Thoracic aorta (tissue), 2 donors: ENCODE measurements at regions not wholly inside any gene's neighbourhood (a gene's known extent, or its start where the extent isn't known, plus 50 kb on each side); places are given as distances from the start of the nearest gene placed in this dataset.

ENCODE experiments used
- ATAC-seq: fragments of 150-250 bp; one replicate; pipeline ENCODE4 v1.8.0; 2017; ENCODE audit warnings: low read depth; ENCODE audit not compliant: insufficient number of reproducible peaks, low FRiP score
- DNase-seq: peaks from one replicate; pipeline ENCODE4 v3.0.0-alpha.2; 2020; ENCODE audit warnings: low spot score
- H3K27ac ChIP-seq, 2 donors: fragments of 200-600 bp; sonication (generic); 1 replicate in 1 of 2; 2 replicates in 1 of 2; pipeline ENCODE4 v1.5.1; 2016; ENCODE audit warnings: mild to moderate bottlenecking in 2 of 2, moderate library complexity in 2 of 2
- H3K27me3 ChIP-seq: fragments of 200-600 bp; sonication (generic); replicated peaks from 2 replicates; pipeline ENCODE4 v1.6.0; 2016; ENCODE audit warnings: mild to moderate bottlenecking; ENCODE audit not compliant: insufficient read depth
- H3K36me3 ChIP-seq: fragments of 200-600 bp; sonication (generic); one replicate; pipeline ENCODE4 v1.5.1; 2016
- H3K4me1 ChIP-seq, 2 donors: fragments of 200-600 bp; sonication (generic); 1 replicate in 1 of 2; 2 replicates in 1 of 2; pipeline versions ENCODE4 v1.5.1 to v1.6.0; 2016; ENCODE audit warnings: low read depth in 2 of 2, mild to moderate bottlenecking in 1 of 2; ENCODE audit not compliant: control insufficient read depth in 1 of 2
- H3K4me3 ChIP-seq: fragments of 200-600 bp; sonication (generic); 2 replicates; pipeline ENCODE4 v1.5.1; 2016; ENCODE audit warnings: mild to moderate bottlenecking
- H3K9me3 ChIP-seq: fragments of 200-600 bp; sonication (generic); 2 replicates; pipeline ENCODE4 v1.5.1; 2016
- TF ChIP-seq, protein P1 (sequence below): fragments of 200-600 bp; sonication (generic); IDR thresholded peaks from one replicate; pipeline ENCODE4 v1.5.1; 2019; ENCODE audit warnings: antibody characterized with exemption

GRCh38 chr17:14498812-14499211 is 197.9 kb downstream of the HS3ST3B1 start:
- Histone ChIP-seq H3K27ac (no peak overlapping the region), H3K4me3 (no peak overlapping the region), H3K27me3 (no peaks in the 10 kb centered on the region), H3K9me3 (no peaks in the 10 kb centered on the region), H3K36me3 (no peaks in the 10 kb centered on the region), H3K4me1 (no peaks in the 10 kb centered on the region)
- DNase-seq (no peak), ATAC-seq (no peak)
- TF ChIP-seq, protein P1, sequence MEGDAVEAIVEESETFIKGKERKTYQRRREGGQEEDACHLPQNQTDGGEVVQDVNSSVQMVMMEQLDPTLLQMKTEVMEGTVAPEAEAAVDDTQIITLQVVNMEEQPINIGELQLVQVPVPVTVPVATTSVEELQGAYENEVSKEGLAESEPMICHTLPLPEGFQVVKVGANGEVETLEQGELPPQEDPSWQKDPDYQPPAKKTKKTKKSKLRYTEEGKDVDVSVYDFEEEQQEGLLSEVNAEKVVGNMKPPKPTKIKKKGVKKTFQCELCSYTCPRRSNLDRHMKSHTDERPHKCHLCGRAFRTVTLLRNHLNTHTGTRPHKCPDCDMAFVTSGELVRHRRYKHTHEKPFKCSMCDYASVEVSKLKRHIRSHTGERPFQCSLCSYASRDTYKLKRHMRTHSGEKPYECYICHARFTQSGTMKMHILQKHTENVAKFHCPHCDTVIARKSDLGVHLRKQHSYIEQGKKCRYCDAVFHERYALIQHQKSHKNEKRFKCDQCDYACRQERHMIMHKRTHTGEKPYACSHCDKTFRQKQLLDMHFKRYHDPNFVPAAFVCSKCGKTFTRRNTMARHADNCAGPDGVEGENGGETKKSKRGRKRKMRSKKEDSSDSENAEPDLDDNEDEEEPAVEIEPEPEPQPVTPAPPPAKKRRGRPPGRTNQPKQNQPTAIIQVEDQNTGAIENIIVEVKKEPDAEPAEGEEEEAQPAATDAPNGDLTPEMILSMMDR = no peak

DNA sequence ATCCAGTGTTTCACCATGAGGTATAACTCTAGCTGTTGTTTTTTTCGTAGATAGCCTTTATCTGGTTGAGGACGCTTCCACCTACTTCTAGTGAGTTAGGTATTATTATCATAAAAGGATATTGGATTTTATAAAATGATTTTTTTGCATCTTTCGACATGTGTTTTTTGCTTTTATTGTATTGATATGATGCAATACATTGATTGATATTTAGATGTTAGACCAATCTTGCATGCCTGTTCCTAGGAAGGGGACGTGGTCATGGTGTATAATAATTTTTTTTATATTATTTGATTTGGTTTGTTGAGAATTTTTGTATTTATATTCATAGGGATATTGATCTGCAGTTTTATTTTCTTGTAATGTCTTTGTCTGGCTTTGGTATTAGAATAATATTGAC is 193.3 kb downstream of the HS3ST3B1 start:
- ATAC-seq = no peak
- Histone ChIP-seq H3K36me3 (no peaks in the 10 kb centered on the region), H3K4me1 (no peaks in the 10 kb centered on the region), H3K27me3 (no peaks in the 10 kb centered on the region), H3K27ac (no peak overlapping the region), H3K9me3 (no peaks in the 10 kb centered on the region), H3K4me3 (no peak overlapping the region)
- TF ChIP-seq, protein P1 = no peak
- DNase-seq = no peak

GRCh38 chr17:14489986-14490385 is 189.1 kb downstream of the HS3ST3B1 start:
- Histone ChIP-seq H3K4me1 (no peaks in the 10 kb centered on the region), H3K36me3 (no peaks in the 10 kb centered on the region)

DNA sequence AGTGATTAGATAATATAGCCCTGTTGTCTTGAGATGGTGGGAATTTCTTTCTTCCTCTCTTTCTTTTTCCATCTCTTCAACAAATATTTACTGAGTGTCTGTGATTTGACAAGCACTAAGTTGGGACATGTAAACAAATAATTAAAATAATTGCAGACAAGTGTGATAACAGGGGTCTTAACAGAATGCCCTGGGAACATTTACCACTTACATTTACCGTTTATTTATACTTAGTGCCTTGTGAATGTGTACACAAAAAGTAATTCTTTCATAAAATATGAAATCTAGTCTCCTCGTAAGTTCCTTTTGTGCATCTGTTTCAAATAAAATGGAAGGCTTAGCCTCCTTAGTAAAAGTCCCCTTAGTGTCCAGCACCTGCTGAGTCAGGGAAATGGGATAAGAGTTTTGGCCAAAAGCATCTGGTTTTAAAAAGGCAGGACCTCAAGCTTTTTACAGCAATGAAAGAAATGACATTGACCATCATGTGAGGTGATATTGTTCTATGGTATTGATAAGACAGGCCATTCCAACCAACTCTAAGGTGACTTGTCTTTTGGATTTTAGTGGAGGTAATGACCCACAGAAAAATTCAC is 188.2 kb downstream of the HS3ST3B1 start:
- H3K27me3 ChIP-seq = no peaks in the 10 kb centered on the region
- no peak overlapping the region for H3K27ac ChIP-seq
- DNase-seq = no peak
- H3K4me3 ChIP-seq = no peak overlapping the region
- no peaks in the 10 kb centered on the region for H3K36me3 ChIP-seq
- no peaks in the 10 kb centered on the region for H3K9me3 ChIP-seq
- ATAC-seq = no peak
- TF ChIP-seq, protein P1 = no peak
- H3K4me1 ChIP-seq = no peaks in the 10 kb centered on the region

More at GRCh38 chr17:14489986-14490385, 189.1 kb downstream of the HS3ST3B1 start:
- H3K4me3 ChIP-seq = no peak overlapping the region
- no peaks in the 10 kb centered on the region for H3K27me3 ChIP-seq
- ATAC-seq = no peak
- H3K27ac ChIP-seq = no peak overlapping the region
- no peaks in the 10 kb centered on the region for H3K9me3 ChIP-seq
- DNase-seq = no peak
- TF ChIP-seq, protein P1 = no peak

GRCh38 chr17:14487068-14487467 is 186.2 kb downstream of the HS3ST3B1 start:
- H3K27ac ChIP-seq = no peak overlapping the region
- no peaks in the 10 kb centered on the region for H3K4me1 ChIP-seq
- DNase-seq (no peak), ATAC-seq (no peak)
- H3K36me3 ChIP-seq = no peaks in the 10 kb centered on the region
- H3K27me3 ChIP-seq = no peaks in the 10 kb centered on the region
- H3K9me3 ChIP-seq = no peaks in the 10 kb centered on the region
- no peak overlapping the region for H3K4me3 ChIP-seq
- TF ChIP-seq, protein P1 = no peak
